ENCODE measurements at regions not wholly inside any gene's neighbourhood (a gene's known extent, or its start where the extent isn't known, plus 50 kb on each side); places are given as distances from the start of the nearest gene placed in this dataset.

DNA sequence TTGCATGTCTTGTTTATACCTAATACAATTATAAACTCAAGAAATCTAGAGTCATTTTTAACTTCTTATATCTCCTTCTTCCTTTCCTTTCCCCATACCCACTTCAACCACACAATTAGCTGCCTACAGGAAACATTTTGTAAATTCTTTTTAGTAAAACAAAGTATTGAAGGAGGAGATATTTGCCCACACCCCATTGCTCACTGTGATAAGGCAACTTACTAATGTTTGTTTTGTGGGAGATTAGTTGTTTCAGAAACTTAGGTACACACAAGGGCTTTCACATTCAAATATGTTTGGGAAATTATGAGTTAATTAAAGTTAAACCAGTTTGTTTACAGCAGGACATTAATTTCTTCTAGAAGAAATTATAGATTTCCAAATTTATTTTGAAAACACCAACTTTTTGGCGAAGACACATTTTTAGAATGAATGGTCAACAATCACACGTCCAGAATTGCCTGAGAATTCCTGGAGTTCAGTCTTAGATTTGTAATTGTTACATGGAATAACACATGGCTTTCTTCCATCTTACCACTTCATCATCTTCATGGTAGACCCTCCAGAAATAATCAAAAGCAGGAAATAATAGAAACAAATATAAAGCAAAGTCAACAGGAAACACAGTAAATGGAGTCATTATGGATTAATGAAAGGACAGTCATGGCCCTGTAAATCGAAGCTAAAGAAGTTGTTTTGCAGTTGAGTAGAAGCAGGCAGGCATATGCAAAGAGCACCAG lies 62.5 kb upstream of the RAB27B start:
- DNase-seq (ENCODE audit: low spot score) = no peak
- WGBS (ENCODE audit: low lambda C conversion rate, missing lambda C conversion rate) = 69% methylated on average over 3 of the region's 3 CpGs
- Histone ChIP-seq H3K4me2 (peak overlapping the region; percentile 18), H3K4me1 (ENCODE audit: insufficient read depth) (peaks cover 60% of the 10 kb centered on the region), H3K27me3 (no peaks in the 10 kb centered on the region), H2AFZ (no peak overlapping the region), H3K4me3 (no peak overlapping the region), H3K79me2 (no peaks in the 10 kb centered on the region), H3K9me2 (replicated peaks; ENCODE audit: insufficient read depth) (no peaks in the 10 kb centered on the region), H3K27ac (peak overlapping the region; percentile 93), H4K20me1 (ENCODE audit: insufficient read depth, poor library complexity, severe bottlenecking) (no peaks in the 10 kb centered on the region), H3K36me3 (replicated peaks; ENCODE audit: insufficient read depth, low read depth) (no peaks in the 10 kb centered on the region), H3K9me3 (ENCODE audit: low read depth) (no peaks in the 10 kb centered on the region)
- TF ChIP-seq EZH2 (IDR thresholded peaks at IDR 0.05; ENCODE audit: borderline replicate concordance) (no peak), EZH2phosphoT487 (IDR thresholded peaks at IDR 0.05; ENCODE audit: low read depth, severe bottlenecking, unreplicated experiment) (no peak)
- TF ChIP-seq, protein P1, sequence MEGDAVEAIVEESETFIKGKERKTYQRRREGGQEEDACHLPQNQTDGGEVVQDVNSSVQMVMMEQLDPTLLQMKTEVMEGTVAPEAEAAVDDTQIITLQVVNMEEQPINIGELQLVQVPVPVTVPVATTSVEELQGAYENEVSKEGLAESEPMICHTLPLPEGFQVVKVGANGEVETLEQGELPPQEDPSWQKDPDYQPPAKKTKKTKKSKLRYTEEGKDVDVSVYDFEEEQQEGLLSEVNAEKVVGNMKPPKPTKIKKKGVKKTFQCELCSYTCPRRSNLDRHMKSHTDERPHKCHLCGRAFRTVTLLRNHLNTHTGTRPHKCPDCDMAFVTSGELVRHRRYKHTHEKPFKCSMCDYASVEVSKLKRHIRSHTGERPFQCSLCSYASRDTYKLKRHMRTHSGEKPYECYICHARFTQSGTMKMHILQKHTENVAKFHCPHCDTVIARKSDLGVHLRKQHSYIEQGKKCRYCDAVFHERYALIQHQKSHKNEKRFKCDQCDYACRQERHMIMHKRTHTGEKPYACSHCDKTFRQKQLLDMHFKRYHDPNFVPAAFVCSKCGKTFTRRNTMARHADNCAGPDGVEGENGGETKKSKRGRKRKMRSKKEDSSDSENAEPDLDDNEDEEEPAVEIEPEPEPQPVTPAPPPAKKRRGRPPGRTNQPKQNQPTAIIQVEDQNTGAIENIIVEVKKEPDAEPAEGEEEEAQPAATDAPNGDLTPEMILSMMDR (IDR thresholded peaks at IDR 0.05; ENCODE audit: poor library complexity) = no peak

DNA sequence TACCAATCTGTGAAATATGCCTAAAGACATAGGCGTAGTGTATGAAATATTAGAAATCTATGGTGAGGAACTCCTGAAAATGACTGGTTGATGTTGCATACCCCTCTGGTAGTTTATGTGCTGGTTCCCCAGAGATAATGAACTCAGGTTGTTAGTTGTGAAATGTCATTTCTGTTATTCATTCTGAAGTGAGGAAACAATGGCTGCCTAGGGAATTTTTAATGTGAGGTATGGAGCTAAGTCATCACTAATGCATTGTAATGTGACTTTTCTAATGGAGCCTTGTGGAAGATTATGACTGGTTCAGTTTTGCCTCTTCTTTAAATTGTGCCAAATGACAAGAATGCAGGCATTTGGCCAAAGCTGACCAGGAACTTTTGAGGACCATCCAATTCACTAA lies 61.6 kb upstream of the RAB27B start:
- Histone ChIP-seq H3K79me2 (no peaks in the 10 kb centered on the region), H3K4me2 (peak overlapping the region; percentile 11), H3K36me3 (replicated peaks; ENCODE audit: insufficient read depth, low read depth) (no peaks in the 10 kb centered on the region), H2AFZ (no peak overlapping the region), H4K20me1 (ENCODE audit: insufficient read depth, poor library complexity, severe bottlenecking) (no peaks in the 10 kb centered on the region), H3K4me1 (ENCODE audit: insufficient read depth) (peaks cover 56% of the 10 kb centered on the region), H3K9me2 (replicated peaks; ENCODE audit: insufficient read depth) (no peaks in the 10 kb centered on the region), H3K27me3 (no peaks in the 10 kb centered on the region), H3K27ac (peak overlapping the region; percentile 93), H3K4me3 (no peak overlapping the region), H3K9me3 (ENCODE audit: low read depth) (no peaks in the 10 kb centered on the region)
- no peak for DNase-seq (ENCODE audit: low spot score)
- WGBS (ENCODE audit: low lambda C conversion rate, missing lambda C conversion rate) = 91% methylated on average over 1 of the region's 1 CpG
- TF ChIP-seq, protein P1 (IDR thresholded peaks at IDR 0.05; ENCODE audit: poor library complexity) = no peak
- TF ChIP-seq EZH2 (IDR thresholded peaks at IDR 0.05; ENCODE audit: borderline replicate concordance) (no peak), EZH2phosphoT487 (IDR thresholded peaks at IDR 0.05; ENCODE audit: low read depth, severe bottlenecking, unreplicated experiment) (no peak)

DNA sequence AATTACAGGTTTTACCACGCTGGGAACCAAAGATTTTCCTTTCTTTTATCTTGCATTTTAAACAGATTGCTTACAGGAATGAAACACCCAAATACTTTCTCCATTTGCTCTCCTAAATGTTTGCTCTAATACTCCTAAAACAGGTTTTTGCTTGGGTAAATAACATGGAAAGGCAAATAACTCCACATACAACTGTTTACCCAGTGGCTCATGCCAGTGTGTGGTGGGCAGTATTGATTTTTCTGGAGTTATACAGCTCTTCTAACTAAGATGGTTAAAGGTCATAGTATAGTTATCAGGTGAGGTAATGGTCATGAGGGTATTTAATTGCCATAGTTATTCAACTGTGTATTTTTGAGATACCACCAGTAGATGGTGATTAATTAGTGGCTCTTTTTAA lies 61.2 kb upstream of the RAB27B start:
- Histone ChIP-seq H3K4me1 (ENCODE audit: insufficient read depth) (peaks cover 52% of the 10 kb centered on the region), H3K4me3 (no peak overlapping the region), H4K20me1 (ENCODE audit: insufficient read depth, poor library complexity, severe bottlenecking) (no peaks in the 10 kb centered on the region), H3K27ac (peak overlapping the region; percentile 93), H3K9me2 (replicated peaks; ENCODE audit: insufficient read depth) (no peaks in the 10 kb centered on the region), H3K36me3 (replicated peaks; ENCODE audit: insufficient read depth, low read depth) (no peaks in the 10 kb centered on the region), H2AFZ (no peak overlapping the region), H3K27me3 (no peaks in the 10 kb centered on the region), H3K4me2 (peak overlapping the region; percentile 7), H3K79me2 (no peaks in the 10 kb centered on the region), H3K9me3 (ENCODE audit: low read depth) (no peaks in the 10 kb centered on the region)
- WGBS (ENCODE audit: low lambda C conversion rate, missing lambda C conversion rate) = 59% methylated on average over 1 of the region's 1 CpG
- peak; percentile 38 for DNase-seq (ENCODE audit: low spot score)
- TF ChIP-seq EZH2phosphoT487 (IDR thresholded peaks at IDR 0.05; ENCODE audit: low read depth, severe bottlenecking, unreplicated experiment) (no peak), EZH2 (IDR thresholded peaks at IDR 0.05; ENCODE audit: borderline replicate concordance) (no peak)
- TF ChIP-seq, protein P1 (IDR thresholded peaks at IDR 0.05; ENCODE audit: poor library complexity) = no peak

Measured in hepatocyte (in vitro differentiated cells).